AG08395 (cell line): ENCODE measurements at regions not wholly inside any gene's neighbourhood (a gene's known extent, or its start where the extent isn't known, plus 50 kb on each side); places are given as distances from the start of the nearest gene placed in this dataset.
A peak's percentile ranks its signal among the peaks of the same experiment; 100 is the strongest.

Source experiments
- DNase-seq: peaks from one replicate; pipeline ENCODE4 v3.0.0; 2012; ENCODE audit warnings: mixed read lengths, low spot score

GRCh38 chr12:93103154-93103553 is 174.1 kb upstream of the EEA1 start:
- no peak for DNase-seq

GRCh38 chr12:93104535-93104934 is 175.4 kb upstream of the EEA1 start:
- no peak for DNase-seq

GRCh38 chr12:93106910-93107309 is 177.8 kb upstream of the EEA1 start:
- DNase-seq = no peak

GRCh38 chr12:93107514-93108312 is 178.6 kb upstream of the EEA1 start:
- DNase-seq = no peak

- DNase-seq = peak; percentile 20
These were observed 179.9 kb upstream of the EEA1 start for GRCh38 chr12:93108985-93109384.

GRCh38 chr12:93109551-93110203 is 180.6 kb upstream of the EEA1 start:
- no peak for DNase-seq

- no peak for DNase-seq
These were observed 182.7 kb upstream of the EEA1 start for GRCh38 chr12:93111773-93112172.

- DNase-seq = no peak
These were observed 184.4 kb upstream of the EEA1 start for GRCh38 chr12:93113317-93114006.

GRCh38 chr12:93115198-93115601 is 186.1 kb upstream of the EEA1 start:
- peak; percentile 67 for DNase-seq

- no peak for DNase-seq
These were observed 186.6 kb upstream of the EEA1 start for GRCh38 chr12:93115646-93116045.

- no peak for DNase-seq
These were observed 187.5 kb upstream of the EEA1 start for GRCh38 chr12:93116632-93117031.

- DNase-seq = peak; percentile 47
These were observed 192.8 kb upstream of the EEA1 start for GRCh38 chr12:93121729-93122488.

GRCh38 chr12:93122569-93123091 is 193.5 kb upstream of the EEA1 start:
- no peak for DNase-seq

GRCh38 chr12:93125126-93125525 is 196.0 kb upstream of the EEA1 start:
- no peak for DNase-seq

GRCh38 chr12:93126069-93126474 is 197.0 kb upstream of the EEA1 start:
- DNase-seq = no peak

GRCh38 chr12:93127107-93127560 is 198.0 kb upstream of the EEA1 start:
- no peak for DNase-seq

GRCh38 chr12:93127582-93128331 is 198.7 kb upstream of the EEA1 start:
- DNase-seq = peak; percentile 76

GRCh38 chr12:93128332-93128707 is 199.2 kb upstream of the EEA1 start:
- DNase-seq = no peak

- no peak for DNase-seq
These were observed 201.4 kb upstream of the EEA1 start for GRCh38 chr12:93130366-93131054.

- DNase-seq = no peak
These were observed 204.3 kb upstream of the EEA1 start for GRCh38 chr12:93133361-93133760.
